Stomach (tissue), 8 donors: ENCODE measurements at regions not wholly inside any gene's neighbourhood (a gene's known extent, or its start where the extent isn't known, plus 50 kb on each side); places are given as distances from the start of the nearest gene placed in this dataset.
"Not testable (repeated sequence)": the region's sequence is repeated elsewhere in the genome, so short reads cannot be mapped to it uniquely, and the experiment has no call there.

ENCODE experiments used
- DNase-seq, 2 donors: peaks; one replicate each; pipeline versions ENCODE4 v3.0.0 to v3.0.0-alpha.2; 2013 to 2019
- H3K27ac ChIP-seq, 5 donors: fragments of 200-600 bp in 4 of 5; sonication (generic) in 4 of 5; one replicate each; pipeline ENCODE4 v1.5.1; 2013 to 2019; ENCODE audit warnings: mild to moderate bottlenecking in 1 of 5, moderate library complexity in 1 of 5
- H3K27me3 ChIP-seq, 3 donors: fragments of 200-600 bp; sonication (generic); one replicate each; pipeline ENCODE4 v1.5.1; 2017 to 2019; ENCODE audit warnings: mixed run types in 1 of 3
- H3K36me3 ChIP-seq, 4 donors: fragments of 200-600 bp; sonication (generic); 1 replicate in 3 of 4; 2 replicates in 1 of 4; pipeline ENCODE4 v1.5.1; 2016 to 2019
- H3K4me1 ChIP-seq, 4 donors: fragments of 200-600 bp; sonication (generic); one replicate each; pipeline ENCODE4 v1.5.1; 2016 to 2019
- H3K4me3 ChIP-seq, 4 donors: fragments of 200-600 bp; sonication (generic) in 3 of 4; one replicate each; pipeline ENCODE4 v1.5.1; 2016 to 2019; ENCODE audit warnings: mild to moderate bottlenecking in 1 of 4
- H3K9me3 ChIP-seq, 4 donors: fragments of 200-600 bp; sonication (generic); one replicate each; pipeline ENCODE4 v1.5.1; 2016 to 2019
- CTCF ChIP-seq, 7 experiments: fragments of 450-650 bp in 4 of 7; fragments of 200-600 bp in 3 of 7; sonication (generic) in 3 of 7; IDR thresholded peaks; one replicate each; pipeline ENCODE4 v1.5.1; 2016 to 2019; ENCODE audit warnings: antibody characterized with exemption in 7 of 7, control low read depth in 2 of 7, mild to moderate bottlenecking in 1 of 7
- EP300 ChIP-seq: sonication (generic); formaldehyde crosslinking; IDR thresholded peaks from one replicate; pipeline ENCODE4 v1.6.1; 2017; ENCODE audit warnings: antibody characterized with exemption
- POLR2A ChIP-seq, 4 donors: fragments of 450-650 bp; IDR thresholded peaks; one replicate each; pipeline ENCODE4 v1.6.1; 2016; ENCODE audit warnings: antibody characterized with exemption in 4 of 4, control low read depth in 2 of 4, mild to moderate bottlenecking in 1 of 4, moderate library complexity in 1 of 4
- POLR2AphosphoS5 ChIP-seq, 3 donors: sonication (generic); formaldehyde crosslinking; IDR thresholded peaks; one replicate each; pipeline ENCODE4 v1.6.1; 2016; ENCODE audit warnings: antibody characterized with exemption in 3 of 3
- WGBS, 5 donors: extraction: QIAGEN DNeasy Blood & Tissue Kit in 3 of 5; methylation state at CpG; one replicate each; pipeline versions ENCODE4 v1.1.5 to v1.1.7; 2013 to 2018; 5-methylcytosine and 5-hydroxymethylcytosine counted together
- intact Hi-C: fragments of 100-400 bp; cut with DNase I; formaldehyde crosslinking; loops from one replicate; pipeline ENCODE4 v1.15.1; 2023; ENCODE audit warnings: low total_unique reads
- donor health status: healthy with polysubstance abuse.
- donor health status: Bipolar disorder and iron deficiency.
- donor health status: healthy.

- no peaks in the 10 kb centered on the region for H3K36me3 ChIP-seq
- no peak for DNase-seq
- no peak overlapping the region for H3K27ac ChIP-seq
- no peaks in the 10 kb centered on the region for H3K4me1 ChIP-seq
- TF ChIP-seq POLR2A (IDR thresholded peaks at IDR 0.05) (no peak), EP300 (no peak), CTCF (IDR thresholded peaks at IDR 0.05) (no peak), POLR2AphosphoS5 (IDR thresholded peaks at IDR 0.05) (no peak)
- no peaks in the 10 kb centered on the region for H3K27me3 ChIP-seq
- intact Hi-C loops = no loop called here
- 84 to 97% (median 89%) methylated on average over 5 of the region's 5 CpGs for WGBS, 5 donors
- no peak overlapping the region for H3K4me3 ChIP-seq
- no peaks in the 10 kb centered on the region for H3K9me3 ChIP-seq
These were observed 105.8 kb downstream of the SOCS6 start for GRCh38 chr18:70394672-70395071.

DNA sequence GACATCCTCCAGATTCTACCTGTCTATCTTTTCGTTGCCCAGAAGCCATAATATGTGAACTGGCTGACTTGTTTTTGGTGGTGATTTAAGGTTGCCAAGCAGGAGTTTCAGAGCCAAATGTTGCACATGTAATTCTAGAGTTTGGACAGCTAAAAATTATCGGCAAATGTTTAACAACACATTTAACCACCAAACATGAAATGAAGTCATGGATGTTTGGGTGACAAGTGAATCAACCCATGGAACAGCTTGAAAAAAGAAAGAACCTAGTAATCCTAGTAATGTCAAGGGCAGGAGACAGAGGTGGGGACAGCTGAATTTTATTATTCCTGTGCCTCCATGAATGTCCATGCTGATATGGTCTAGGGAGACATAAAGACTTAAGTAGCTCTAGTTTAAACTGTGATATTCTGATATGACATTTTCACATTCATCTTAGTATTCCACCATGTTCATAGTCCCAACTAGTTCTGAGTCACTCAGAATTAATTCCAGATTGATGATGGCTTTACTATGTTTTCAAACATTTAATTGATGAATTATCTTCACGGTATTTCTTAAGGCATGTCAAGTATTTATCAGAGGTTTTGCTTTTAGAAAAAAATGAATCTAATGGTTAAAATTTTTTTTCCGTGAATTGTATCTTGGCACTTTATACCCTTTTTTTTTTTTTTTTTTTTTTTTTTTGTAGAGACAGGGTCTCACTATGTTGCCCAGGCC, 101.7 kb downstream of the SOCS6 start:
- WGBS, 5 donors = 72 to 83% (median 75%) methylated on average over 4 of the region's 4 CpGs
- Histone ChIP-seq H3K4me3 (no peak overlapping the region), H3K27me3 (no peaks in the 10 kb centered on the region), H3K9me3 (no peaks in the 10 kb centered on the region), H3K27ac (no peak overlapping the region), H3K36me3 (no peaks in the 10 kb centered on the region), H3K4me1 (no peaks in the 10 kb centered on the region)
- TF ChIP-seq POLR2A (IDR thresholded peaks at IDR 0.05) (no peak), POLR2AphosphoS5 (IDR thresholded peaks at IDR 0.05) (no peak), EP300 (no peak), CTCF (IDR thresholded peaks at IDR 0.05) (no peak)
- intact Hi-C loops = no loop called here
- no peak for DNase-seq

GRCh38 chr18:70389036-70389435, 100.2 kb downstream of the SOCS6 start:
- H3K4me3 ChIP-seq, H3K27me3 ChIP-seq, H3K9me3 ChIP-seq, DNase-seq, H3K36me3 ChIP-seq, intact Hi-C loops, H3K27ac ChIP-seq, H3K4me1 ChIP-seq: not testable (repeated sequence)
- WGBS, 5 donors = 90 to 98% (median 92%) methylated on average over 5 of the region's 5 CpGs

GRCh38 chr18:70387027-70387426, 98.2 kb downstream of the SOCS6 start:
- intact Hi-C loops = no loop called here
- H3K4me1 ChIP-seq = no peaks in the 10 kb centered on the region
- H3K4me3 ChIP-seq = no peak overlapping the region
- H3K27me3 ChIP-seq = no peaks in the 10 kb centered on the region
- H3K36me3 ChIP-seq = no peaks in the 10 kb centered on the region
- TF ChIP-seq POLR2A (IDR thresholded peaks at IDR 0.05) = no peak
- no peak for TF ChIP-seq POLR2AphosphoS5 (IDR thresholded peaks at IDR 0.05)
- TF ChIP-seq CTCF (IDR thresholded peaks at IDR 0.05) = no peak
- no peak for TF ChIP-seq EP300
- H3K27ac ChIP-seq = no peak overlapping the region
- DNase-seq = no peak
- no peaks in the 10 kb centered on the region for H3K9me3 ChIP-seq
- WGBS, 5 donors = 57 to 85% (median 76%) methylated on average over 1 of the region's 1 CpG

DNA sequence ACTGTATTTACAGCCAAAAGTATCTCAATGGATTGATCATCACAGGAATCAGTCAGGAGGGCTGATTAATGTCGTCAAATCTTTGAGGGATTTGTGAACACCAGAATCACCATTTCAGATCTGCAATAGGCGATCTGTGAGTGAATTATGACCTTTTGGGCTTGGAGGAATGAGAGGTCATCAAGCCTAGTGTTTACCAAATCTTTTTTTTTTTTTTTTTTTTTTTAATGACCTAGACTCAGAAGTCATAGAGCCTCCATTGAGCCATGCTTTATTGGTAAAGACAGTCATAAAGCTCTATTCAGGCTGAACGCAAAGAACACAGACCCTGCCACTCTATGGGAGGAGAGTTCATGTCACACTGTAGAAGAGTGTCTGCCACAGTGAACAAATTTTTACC, 97.7 kb downstream of the SOCS6 start:
- no peaks in the 10 kb centered on the region for H3K4me1 ChIP-seq
- no peak for TF ChIP-seq EP300
- no peak for TF ChIP-seq CTCF (IDR thresholded peaks at IDR 0.05)
- no peak for TF ChIP-seq POLR2AphosphoS5 (IDR thresholded peaks at IDR 0.05)
- TF ChIP-seq POLR2A (IDR thresholded peaks at IDR 0.05) = no peak
- WGBS, 5 donors = 65 to 77% (median 67%) methylated on average over 3 of the region's 3 CpGs

More for the DNA sequence above, 97.7 kb downstream of the SOCS6 start:
- no peak for DNase-seq
- H3K4me3 ChIP-seq = no peak overlapping the region
- no peaks in the 10 kb centered on the region for H3K36me3 ChIP-seq
- no peak overlapping the region for H3K27ac ChIP-seq
- no peaks in the 10 kb centered on the region for H3K27me3 ChIP-seq
- no peaks in the 10 kb centered on the region for H3K9me3 ChIP-seq
- intact Hi-C loops = no loop called here
